HG03575 (cell line): ENCODE measurements at regions not wholly inside any gene's neighbourhood (a gene's known extent, or its start where the extent isn't known, plus 50 kb on each side); places are given as distances from the start of the nearest gene placed in this dataset.

Source experiments
- ATAC-seq: cut with Tn5 transposase; IDR thresholded peaks from one replicate; pipeline ENCODE4 v1.9.1; 2021; ENCODE audit not compliant: unreplicated experiment, insufficient number of reproducible peaks, low FRiP score; ENCODE audit errors: extremely low read depth

GRCh38 chr4:167622481-167623240 lies 388.4 kb upstream of the SPOCK3 start:
- ATAC-seq, result no peak

GRCh38 chr4:167623241-167623572 lies 388.9 kb upstream of the SPOCK3 start:
- no peak for ATAC-seq

GRCh38 chr4:167629272-167629671 lies 395.0 kb upstream of the SPOCK3 start:
- ATAC-seq, result no peak

- ATAC-seq, result no peak
Observed at GRCh38 chr4:167642250-167642649, 408.0 kb upstream of the SPOCK3 start.

- ATAC-seq, result no peak
Observed at GRCh38 chr4:167645358-167645757, 411.1 kb upstream of the SPOCK3 start.

- ATAC-seq, result no peak
Observed at GRCh38 chr4:167652267-167652666, 418.0 kb upstream of the SPOCK3 start.

- no peak for ATAC-seq
Observed at GRCh38 chr4:167688660-167689142, 403.6 kb upstream of the ANXA10 start.

- no peak for ATAC-seq
Observed at GRCh38 chr4:167702391-167702790, 389.9 kb upstream of the ANXA10 start.

GRCh38 chr4:167711517-167711916 lies 380.8 kb upstream of the ANXA10 start:
- ATAC-seq, result no peak

- no peak for ATAC-seq
Observed at GRCh38 chr4:167713756-167714155, 378.6 kb upstream of the ANXA10 start.

GRCh38 chr4:167715176-167715575 lies 377.2 kb upstream of the ANXA10 start:
- no peak for ATAC-seq

- ATAC-seq, result no peak
Observed at GRCh38 chr4:167717495-167717894, 374.8 kb upstream of the ANXA10 start.

- no peak for ATAC-seq
Observed at GRCh38 chr4:167721617-167722486, 370.5 kb upstream of the ANXA10 start.

GRCh38 chr4:167722487-167722808 lies 369.9 kb upstream of the ANXA10 start:
- no peak for ATAC-seq

- ATAC-seq, result no peak
Observed at GRCh38 chr4:167724941-167725340, 367.4 kb upstream of the ANXA10 start.

- ATAC-seq, result no peak
Observed at GRCh38 chr4:167730769-167731168, 361.6 kb upstream of the ANXA10 start.

GRCh38 chr4:167745024-167745687 lies 347.2 kb upstream of the ANXA10 start:
- ATAC-seq, result no peak

GRCh38 chr4:167767281-167767680 lies 325.1 kb upstream of the ANXA10 start:
- no peak for ATAC-seq

GRCh38 chr4:167774646-167775045 lies 317.7 kb upstream of the ANXA10 start:
- ATAC-seq, result no peak

- ATAC-seq, result no peak
Observed at GRCh38 chr4:167775375-167775774, 317.0 kb upstream of the ANXA10 start.
